ENCODE measurements at regions not wholly inside any gene's neighbourhood (a gene's known extent, or its start where the extent isn't known, plus 50 kb on each side); places are given as distances from the start of the nearest gene placed in this dataset.
A peak's percentile ranks its signal among the peaks of the same experiment; 100 is the strongest.

DNA sequence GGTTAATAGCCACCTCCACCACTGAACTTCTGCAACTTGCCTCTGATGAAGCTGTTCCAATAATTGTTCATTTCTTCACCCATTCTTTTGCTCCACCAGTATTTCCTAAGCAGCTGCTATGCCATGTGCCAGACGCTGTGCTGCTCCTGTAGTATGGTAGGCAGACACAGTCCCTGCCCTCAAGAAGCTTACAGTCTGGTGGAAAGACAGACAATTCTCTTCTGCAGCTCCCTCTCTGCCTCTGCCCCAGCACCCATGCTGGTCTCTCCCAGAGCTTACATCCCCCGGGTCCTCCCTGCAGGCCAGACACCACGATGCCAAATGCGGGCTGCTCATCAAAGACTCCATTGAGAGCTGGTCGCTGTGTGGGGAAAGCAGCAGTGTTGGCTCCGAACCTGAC, 111.6 kb upstream of the ESRRB start:
- no peak for TF ChIP-seq MYC (IDR thresholded peaks at IDR 0.05; ENCODE audit: low read depth, low read length)
- TF ChIP-seq, protein P1, sequence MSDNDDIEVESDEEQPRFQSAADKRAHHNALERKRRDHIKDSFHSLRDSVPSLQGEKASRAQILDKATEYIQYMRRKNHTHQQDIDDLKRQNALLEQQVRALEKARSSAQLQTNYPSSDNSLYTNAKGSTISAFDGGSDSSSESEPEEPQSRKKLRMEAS (IDR thresholded peaks at IDR 0.05; ENCODE audit: low read depth, low read length), result no peak
- no peak for DNase-seq (ENCODE audit: low read depth)
- no peak overlapping the region for H3K4me3 ChIP-seq (ENCODE audit: low read depth, low read length)

GRCh38 chr14:76267322-76268046, 108.5 kb upstream of the ESRRB start:
- no peak overlapping the region for H3K4me3 ChIP-seq (ENCODE audit: low read depth, low read length)
- no peak for TF ChIP-seq POLR2A (IDR thresholded peaks at IDR 0.05; ENCODE audit: extremely low read depth, insufficient read length)
- no peak for TF ChIP-seq CTCF (IDR thresholded peaks at IDR 0.05; ENCODE audit: low read depth, low read length)
- TF ChIP-seq MYC (IDR thresholded peaks at IDR 0.05; ENCODE audit: low read depth, low read length), result no peak
- TF ChIP-seq, protein P1 (IDR thresholded peaks at IDR 0.05; ENCODE audit: low read depth, low read length), result no peak
- DNase-seq (ENCODE audit: low read depth), result peak; percentile 31

- H3K4me3 ChIP-seq (ENCODE audit: low read depth, low read length), result no peak overlapping the region
- DNase-seq (ENCODE audit: low read depth), result no peak
- TF ChIP-seq CTCF (IDR thresholded peaks at IDR 0.05; ENCODE audit: low read depth, low read length) (no peak), MYC (IDR thresholded peaks at IDR 0.05; ENCODE audit: low read depth, low read length) (no peak), POLR2A (IDR thresholded peaks at IDR 0.05; ENCODE audit: extremely low read depth, insufficient read length) (no peak)
- TF ChIP-seq, protein P1 (IDR thresholded peaks at IDR 0.05; ENCODE audit: low read depth, low read length), result no peak
Observed at GRCh38 chr14:76268047-76268431, 107.9 kb upstream of the ESRRB start.

- no peak for DNase-seq (ENCODE audit: low read depth)
- TF ChIP-seq, protein P1 (IDR thresholded peaks at IDR 0.05; ENCODE audit: low read depth, low read length), result no peak
- TF ChIP-seq MYC (IDR thresholded peaks at IDR 0.05; ENCODE audit: low read depth, low read length) (no peak), POLR2A (IDR thresholded peaks at IDR 0.05; ENCODE audit: extremely low read depth, insufficient read length) (no peak), CTCF (IDR thresholded peaks at IDR 0.05; ENCODE audit: low read depth, low read length) (no peak)
- H3K4me3 ChIP-seq (ENCODE audit: low read depth, low read length), result no peak overlapping the region
Observed at GRCh38 chr14:76268700-76269099, 107.2 kb upstream of the ESRRB start.

GRCh38 chr14:76271041-76271755, 104.7 kb upstream of the ESRRB start:
- no peak for DNase-seq (ENCODE audit: low read depth)
- no peak overlapping the region for H3K4me3 ChIP-seq (ENCODE audit: low read depth, low read length)
- TF ChIP-seq CTCF (IDR thresholded peaks at IDR 0.05; ENCODE audit: low read depth, low read length) (no peak), POLR2A (IDR thresholded peaks at IDR 0.05; ENCODE audit: extremely low read depth, insufficient read length) (no peak), MYC (IDR thresholded peaks at IDR 0.05; ENCODE audit: low read depth, low read length) (no peak)
- TF ChIP-seq, protein P1 (IDR thresholded peaks at IDR 0.05; ENCODE audit: low read depth, low read length), result no peak

DNA sequence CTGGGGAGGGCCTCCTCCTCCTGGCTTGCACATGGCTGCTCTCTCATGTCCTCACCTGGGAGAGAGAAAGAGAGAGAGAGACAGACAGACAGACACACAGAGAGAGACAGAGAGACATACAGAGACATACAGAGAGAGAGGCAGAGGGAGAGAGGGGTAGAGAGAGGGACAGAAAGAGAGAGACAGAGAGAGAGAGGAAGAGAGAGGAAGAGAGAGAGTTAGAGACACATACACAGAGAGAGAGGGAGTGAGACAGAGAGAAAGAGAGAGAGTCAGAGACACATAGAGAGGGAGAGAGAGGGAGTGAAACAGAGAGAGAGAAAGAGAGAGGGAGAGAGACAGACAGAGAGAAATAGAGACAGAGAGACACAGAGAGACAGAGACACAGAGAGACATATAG, 103.6 kb upstream of the ESRRB start:
- DNase-seq (ENCODE audit: low read depth), result no peak
- H3K4me3 ChIP-seq (ENCODE audit: low read depth, low read length), result no peak overlapping the region

More for the DNA sequence above, 103.6 kb upstream of the ESRRB start:
- TF ChIP-seq, protein P1 (IDR thresholded peaks at IDR 0.05; ENCODE audit: low read depth, low read length), result no peak
- TF ChIP-seq POLR2A (IDR thresholded peaks at IDR 0.05; ENCODE audit: extremely low read depth, insufficient read length) (no peak), CTCF (IDR thresholded peaks at IDR 0.05; ENCODE audit: low read depth, low read length) (no peak)
